ENCODE measurements at regions not wholly inside any gene's neighbourhood (a gene's known extent, or its start where the extent isn't known, plus 50 kb on each side); places are given as distances from the start of the nearest gene placed in this dataset.
"Not testable (repeated sequence)": the region's sequence is repeated elsewhere in the genome, so short reads cannot be mapped to it uniquely, and the experiment has no call there.

- FAIRE-seq; DNase-seq (ENCODE audit: insufficient read length, low spot score): not testable (repeated sequence)
These were observed 52.6 kb upstream of the KIF26B start for GRCh38 chr1:245102149-245102548.

GRCh38 chr1:245099401-245099800 is 55.4 kb upstream of the KIF26B start:
- FAIRE-seq (no peak), DNase-seq (ENCODE audit: insufficient read length, low spot score) (no peak)
- no peak for TF ChIP-seq CTCF (IDR thresholded peaks at IDR 0.05; ENCODE audit: insufficient read depth, missing control alignments)

GRCh38 chr1:245098924-245099323 is 55.9 kb upstream of the KIF26B start:
- no peak for TF ChIP-seq CTCF (IDR thresholded peaks at IDR 0.05; ENCODE audit: insufficient read depth, missing control alignments)
- FAIRE-seq (no peak), DNase-seq (ENCODE audit: insufficient read length, low spot score) (no peak)

- no peak for FAIRE-seq
- no peak for TF ChIP-seq CTCF (IDR thresholded peaks at IDR 0.05; ENCODE audit: insufficient read depth, missing control alignments)
- DNase-seq (ENCODE audit: insufficient read length, low spot score): no peak
These were observed 58.3 kb upstream of the KIF26B start for GRCh38 chr1:245096311-245097066.

GRCh38 chr1:245095903-245096302 is 58.9 kb upstream of the KIF26B start:
- FAIRE-seq (no peak), DNase-seq (ENCODE audit: insufficient read length, low spot score) (no peak)
- TF ChIP-seq CTCF (IDR thresholded peaks at IDR 0.05; ENCODE audit: insufficient read depth, missing control alignments): no peak

- no peak for TF ChIP-seq CTCF (IDR thresholded peaks at IDR 0.05; ENCODE audit: insufficient read depth, missing control alignments)
- FAIRE-seq (no peak), DNase-seq (ENCODE audit: insufficient read length, low spot score) (no peak)
These were observed 59.8 kb upstream of the KIF26B start for GRCh38 chr1:245094954-245095353.

GRCh38 chr1:245094092-245094491 is 60.7 kb upstream of the KIF26B start:
- TF ChIP-seq CTCF (IDR thresholded peaks at IDR 0.05; ENCODE audit: insufficient read depth, missing control alignments): no peak
- DNase-seq (ENCODE audit: insufficient read length, low spot score) (no peak), FAIRE-seq (no peak)

GRCh38 chr1:245092638-245092976 is 62.2 kb upstream of the KIF26B start:
- FAIRE-seq: no peak
- no peak for DNase-seq (ENCODE audit: insufficient read length, low spot score)
- TF ChIP-seq CTCF (IDR thresholded peaks at IDR 0.05; ENCODE audit: insufficient read depth, missing control alignments): no peak
